Left lung (tissue), 4 donors: ENCODE measurements at regions not wholly inside any gene's neighbourhood (a gene's known extent, or its start where the extent isn't known, plus 50 kb on each side); places are given as distances from the start of the nearest gene placed in this dataset.

ENCODE experiments used
- ATAC-seq: fragments of 200-7000 bp; cut with Tn5 transposase; one replicate; pipeline ENCODE4 v1.9.1; 2020; ENCODE audit warnings: moderate library complexity
- DNase-seq, 4 donors: peaks; one replicate each; pipeline ENCODE4 v3.0.0-alpha.2; 2013 to 2020
- H3K27ac ChIP-seq, 2 donors: fragments of 200-600 bp; sonication (generic) in 1 of 2; one replicate each; pipeline versions ENCODE4 v1.5.0 to v1.8.0; 2020 to 2021
- H3K27me3 ChIP-seq, 2 donors: fragments of 200-600 bp; sonication (generic) in 1 of 2; one replicate each; pipeline versions ENCODE4 v1.5.0 to v1.8.0; 2020 to 2021
- H3K36me3 ChIP-seq, 2 donors: fragments of 200-600 bp; sonication (generic) in 1 of 2; one replicate each; pipeline versions ENCODE4 v1.5.0 to v1.8.0; 2020 to 2021
- H3K4me1 ChIP-seq, 2 donors: fragments of 200-600 bp; one replicate each; pipeline ENCODE4 v1.8.0; 2021
- H3K4me3 ChIP-seq, 2 donors: fragments of 200-600 bp; sonication (generic) in 1 of 2; one replicate each; pipeline versions ENCODE4 v1.5.0 to v1.8.0; 2020 to 2021; ENCODE audit warnings: mild to moderate bottlenecking in 1 of 2
- H3K9me3 ChIP-seq, 2 donors: fragments of 200-600 bp; sonication (generic) in 1 of 2; one replicate each; pipeline versions ENCODE4 v1.5.0 to v1.8.0; 2020 to 2021
- CTCF ChIP-seq, 2 donors: fragments of 200-600 bp; sonication (generic) in 1 of 2; IDR thresholded peaks; one replicate each; pipeline versions ENCODE4 v1.5.0 to v1.8.0; 2021; ENCODE audit warnings: antibody characterized with exemption in 2 of 2
- intact Hi-C, 2 donors: fragments of 100-400 bp; cut with DNase I; formaldehyde crosslinking; loops; one replicate each; pipeline versions ENCODE4 v1.11.2 to v1.14.2; 2022
- donor health status: DM: no; HTN: yes; CAD: no.
- donor health status: DM: no; HTN: no; CAD: no.

- no peaks in the 10 kb centered on the region for H3K9me3 ChIP-seq
- no peak for DNase-seq
- no peaks in the 10 kb centered on the region for H3K4me1 ChIP-seq
- peaks cover 0 to 4% of the 10 kb centered on the region in 2 donors for H3K27me3 ChIP-seq
- H3K36me3 ChIP-seq = no peaks in the 10 kb centered on the region
- ATAC-seq = no peak
- H3K27ac ChIP-seq = no peak overlapping the region
- intact Hi-C loops = no loop called here
- no peak for TF ChIP-seq CTCF (IDR thresholded peaks at IDR 0.05)
- H3K4me3 ChIP-seq = no peak overlapping the region
Observed at GRCh38 chr4:52472444-52472843, 186.7 kb downstream of the USP46 start.

- H3K9me3 ChIP-seq = peaks cover 0 to 2% of the 10 kb centered on the region in 2 donors
- H3K27me3 ChIP-seq = peaks cover 0 to 4% of the 10 kb centered on the region in 2 donors
- intact Hi-C loops = no loop called here
- H3K36me3 ChIP-seq = no peaks in the 10 kb centered on the region
- TF ChIP-seq CTCF (IDR thresholded peaks at IDR 0.05) = no peak
- H3K27ac ChIP-seq = no peak overlapping the region
- ATAC-seq = no peak
- no peaks in the 10 kb centered on the region for H3K4me1 ChIP-seq
- H3K4me3 ChIP-seq = no peak overlapping the region
- DNase-seq = no peak
Observed at GRCh38 chr4:52477191-52477780, 181.8 kb downstream of the USP46 start.

GRCh38 chr4:52483186-52483890 lies 175.8 kb downstream of the USP46 start:
- intact Hi-C loops = no loop called here
- DNase-seq = no peak
- peaks cover 0 to 2% of the 10 kb centered on the region in 2 donors for H3K9me3 ChIP-seq
- H3K4me3 ChIP-seq = no peak overlapping the region
- H3K4me1 ChIP-seq = no peaks in the 10 kb centered on the region
- no peaks in the 10 kb centered on the region for H3K27me3 ChIP-seq
- no peaks in the 10 kb centered on the region for H3K36me3 ChIP-seq
- H3K27ac ChIP-seq = no peak overlapping the region
- no peak for ATAC-seq
- no peak for TF ChIP-seq CTCF (IDR thresholded peaks at IDR 0.05)

- DNase-seq (peak in 1 of 4 donors; percentile 0), ATAC-seq (no peak)
- no peaks in the 10 kb centered on the region for H3K4me1 ChIP-seq
- H3K9me3 ChIP-seq = peaks cover 0 to 2% of the 10 kb centered on the region in 2 donors
- no peak overlapping the region for H3K4me3 ChIP-seq
- no peaks in the 10 kb centered on the region for H3K27me3 ChIP-seq
- TF ChIP-seq CTCF (IDR thresholded peaks at IDR 0.05) = no peak
- no peaks in the 10 kb centered on the region for H3K36me3 ChIP-seq
- intact Hi-C loops = no loop called here
- H3K27ac ChIP-seq = no peak overlapping the region
Observed at GRCh38 chr4:52507774-52508173, 151.3 kb downstream of the USP46 start.

GRCh38 chr4:52510939-52511565 lies 148.0 kb downstream of the USP46 start:
- intact Hi-C loops = no loop called here
- ATAC-seq (no peak), DNase-seq (peak in 1 of 4 donors; percentile 0)
- TF ChIP-seq CTCF (IDR thresholded peaks at IDR 0.05) = no peak
- Histone ChIP-seq H3K9me3 (peaks cover 0 to 3% of the 10 kb centered on the region in 2 donors), H3K27ac (no peak overlapping the region), H3K27me3 (no peaks in the 10 kb centered on the region), H3K4me1 (no peaks in the 10 kb centered on the region), H3K36me3 (no peaks in the 10 kb centered on the region), H3K4me3 (no peak overlapping the region)
